Stomach (tissue), 8 donors: ENCODE measurements at regions not wholly inside any gene's neighbourhood (a gene's known extent, or its start where the extent isn't known, plus 50 kb on each side); places are given as distances from the start of the nearest gene placed in this dataset.
"Not testable (repeated sequence)": the region's sequence is repeated elsewhere in the genome, so short reads cannot be mapped to it uniquely, and the experiment has no call there.

Experiments used
- DNase-seq, 2 donors: peaks; one replicate each; pipeline versions ENCODE4 v3.0.0 to v3.0.0-alpha.2; 2013 to 2019
- H3K27ac ChIP-seq, 5 donors: fragments of 200-600 bp in 4 of 5; sonication (generic) in 4 of 5; one replicate each; pipeline ENCODE4 v1.5.1; 2013 to 2019; ENCODE audit warnings: mild to moderate bottlenecking in 1 of 5, moderate library complexity in 1 of 5
- H3K27me3 ChIP-seq, 3 donors: fragments of 200-600 bp; sonication (generic); one replicate each; pipeline ENCODE4 v1.5.1; 2017 to 2019; ENCODE audit warnings: mixed run types in 1 of 3
- H3K36me3 ChIP-seq, 4 donors: fragments of 200-600 bp; sonication (generic); 1 replicate in 3 of 4; 2 replicates in 1 of 4; pipeline ENCODE4 v1.5.1; 2016 to 2019
- H3K4me1 ChIP-seq, 4 donors: fragments of 200-600 bp; sonication (generic); one replicate each; pipeline ENCODE4 v1.5.1; 2016 to 2019
- H3K4me3 ChIP-seq, 4 donors: fragments of 200-600 bp; sonication (generic) in 3 of 4; one replicate each; pipeline ENCODE4 v1.5.1; 2016 to 2019; ENCODE audit warnings: mild to moderate bottlenecking in 1 of 4
- H3K9me3 ChIP-seq, 4 donors: fragments of 200-600 bp; sonication (generic); one replicate each; pipeline ENCODE4 v1.5.1; 2016 to 2019
- EP300 ChIP-seq: sonication (generic); formaldehyde crosslinking; IDR thresholded peaks from one replicate; pipeline ENCODE4 v1.6.1; 2017; ENCODE audit warnings: antibody characterized with exemption
- POLR2A ChIP-seq, 4 donors: fragments of 450-650 bp; IDR thresholded peaks; one replicate each; pipeline ENCODE4 v1.6.1; 2016; ENCODE audit warnings: antibody characterized with exemption in 4 of 4, control low read depth in 2 of 4, mild to moderate bottlenecking in 1 of 4, moderate library complexity in 1 of 4
- POLR2AphosphoS5 ChIP-seq, 3 donors: sonication (generic); formaldehyde crosslinking; IDR thresholded peaks; one replicate each; pipeline ENCODE4 v1.6.1; 2016; ENCODE audit warnings: antibody characterized with exemption in 3 of 3
- WGBS, 5 donors: extraction: QIAGEN DNeasy Blood & Tissue Kit in 3 of 5; methylation state at CpG; one replicate each; pipeline versions ENCODE4 v1.1.5 to v1.1.7; 2013 to 2018; 5-methylcytosine and 5-hydroxymethylcytosine counted together
- intact Hi-C: fragments of 100-400 bp; cut with DNase I; formaldehyde crosslinking; loops from one replicate; pipeline ENCODE4 v1.15.1; 2023; ENCODE audit warnings: low total_unique reads
- TF ChIP-seq, protein P1 (sequence below), 7 experiments: fragments of 450-650 bp in 4 of 7; fragments of 200-600 bp in 3 of 7; sonication (generic) in 3 of 7; IDR thresholded peaks; one replicate each; pipeline ENCODE4 v1.5.1; 2016 to 2019; ENCODE audit warnings: antibody characterized with exemption in 7 of 7, control low read depth in 2 of 7, mild to moderate bottlenecking in 1 of 7
- donor health status: healthy with polysubstance abuse.
- donor health status: Bipolar disorder and iron deficiency.
- donor health status: healthy.

DNA sequence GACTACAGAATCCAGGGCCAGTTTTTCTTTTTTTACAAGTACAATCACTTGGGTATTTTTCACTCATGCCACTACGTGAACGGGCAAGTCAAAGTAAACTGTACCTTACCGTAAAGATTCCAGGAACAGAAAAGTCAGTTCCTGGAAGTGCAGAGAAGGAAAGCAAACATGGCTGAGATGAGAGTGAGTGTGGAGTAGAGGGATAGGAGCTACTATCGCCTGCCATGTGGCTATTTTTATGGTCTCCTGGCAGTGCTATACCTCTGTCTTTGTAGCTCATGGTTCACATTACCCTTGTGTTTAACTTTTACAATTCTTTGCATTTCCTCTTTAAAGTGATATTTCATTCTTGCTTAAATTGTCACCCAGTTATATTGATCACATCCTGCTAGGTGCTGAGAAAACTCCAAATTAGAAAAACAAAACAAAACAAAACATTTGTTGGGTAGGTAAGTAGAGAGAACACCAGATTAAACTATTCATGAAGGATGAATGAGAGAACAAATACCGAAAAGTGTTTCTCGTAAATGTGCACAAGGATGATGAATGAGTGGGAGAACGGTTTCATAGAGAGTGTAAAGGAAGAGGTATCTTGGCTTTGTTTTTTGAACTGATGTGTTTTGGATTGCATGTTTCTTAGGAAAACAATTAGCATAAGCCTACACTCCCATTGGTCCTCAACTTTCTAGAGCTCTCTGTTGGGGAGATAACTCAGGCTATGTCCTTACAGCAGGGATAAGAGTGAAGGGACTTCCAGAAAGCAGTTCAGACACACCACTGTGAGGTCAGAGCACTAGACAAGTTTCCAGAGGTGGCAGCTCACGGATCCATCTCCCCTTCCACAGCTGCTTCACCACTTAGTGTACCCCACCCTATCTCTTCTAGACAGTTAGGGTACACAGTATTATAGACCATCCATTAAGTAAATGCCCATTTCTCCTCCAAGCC, 163.7 kb downstream of the IPO8 start:
- Histone ChIP-seq H3K27me3 (no peaks in the 10 kb centered on the region), H3K36me3 (no peaks in the 10 kb centered on the region), H3K27ac (no peak overlapping the region), H3K4me3 (no peak overlapping the region), H3K4me1 (peaks cover 0 to 6% (median 0%) of the 10 kb centered on the region in 4 donors), H3K9me3 (no peaks in the 10 kb centered on the region)
- intact Hi-C loops = no loop called here
- 64 to 79% (median 76%) methylated on average over 8 of the region's 8 CpGs for WGBS, 5 donors
- DNase-seq = no peak
- TF ChIP-seq EP300 = no peak
- no peak for TF ChIP-seq POLR2A (IDR thresholded peaks at IDR 0.05)

DNA sequence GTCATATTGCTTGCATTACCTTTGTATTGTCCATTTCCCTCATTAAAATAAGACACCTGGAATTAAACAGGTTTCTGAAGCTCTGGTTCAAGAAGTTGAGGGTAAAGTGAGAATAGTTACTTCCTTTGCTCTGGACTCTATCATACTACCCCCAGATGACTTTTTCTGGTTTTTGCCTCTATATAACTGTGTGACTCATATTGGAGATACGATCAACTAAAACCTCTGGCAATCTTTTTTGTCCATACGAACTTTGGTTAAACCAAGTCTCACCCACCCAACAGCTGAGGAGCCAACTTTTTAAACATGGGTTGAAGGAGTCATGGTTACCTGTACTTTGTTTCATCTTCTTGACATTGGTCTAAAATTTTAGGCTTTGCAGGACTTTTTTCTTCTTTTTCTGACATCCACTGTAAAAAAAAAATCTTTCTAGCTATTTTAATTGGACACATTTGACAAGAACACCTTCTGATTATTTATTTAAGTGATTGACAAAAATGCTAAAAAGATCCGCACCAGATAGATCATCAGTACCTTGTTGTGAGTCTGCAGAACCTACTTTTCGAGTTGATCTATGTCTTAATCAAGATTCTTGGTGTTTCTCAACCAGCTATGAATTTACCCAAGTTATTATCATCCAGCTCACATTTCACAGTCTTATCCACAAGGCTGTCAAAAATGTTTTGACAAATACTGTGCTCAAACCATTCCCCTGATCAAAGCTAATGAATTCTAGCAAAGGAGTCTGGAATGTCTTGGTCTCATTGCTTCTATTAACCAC, 166.0 kb downstream of the IPO8 start:
- Histone ChIP-seq H3K27ac (no peak overlapping the region), H3K4me3 (no peak overlapping the region)
- WGBS, 5 donors = 73 to 90% (median 87%) methylated on average over 4 of the region's 4 CpGs

DNA sequence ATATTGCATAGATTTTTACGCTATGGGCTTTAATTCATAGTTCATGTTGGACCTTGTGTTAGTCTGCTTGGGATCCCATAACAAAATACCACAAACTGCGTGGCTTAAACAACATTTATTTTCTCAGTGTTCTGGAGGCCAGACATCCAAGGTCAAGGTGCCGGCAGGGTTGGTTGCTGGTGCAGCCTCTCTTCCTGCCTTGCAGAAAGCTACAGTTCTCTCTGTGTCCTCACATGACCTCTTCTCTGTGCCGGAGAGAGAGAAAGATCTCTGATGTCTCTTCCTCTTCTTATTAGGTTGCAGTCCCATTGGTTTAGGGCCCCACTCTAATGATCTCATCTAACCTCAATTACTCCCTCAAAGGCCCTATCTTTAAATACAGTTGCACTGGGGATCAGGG, 170.5 kb downstream of the IPO8 start:
- no peaks in the 10 kb centered on the region for H3K36me3 ChIP-seq
- H3K4me1 ChIP-seq = no peaks in the 10 kb centered on the region
- TF ChIP-seq EP300 (no peak), POLR2AphosphoS5 (IDR thresholded peaks at IDR 0.05) (no peak), POLR2A (IDR thresholded peaks at IDR 0.05) (no peak)
- TF ChIP-seq, protein P1, sequence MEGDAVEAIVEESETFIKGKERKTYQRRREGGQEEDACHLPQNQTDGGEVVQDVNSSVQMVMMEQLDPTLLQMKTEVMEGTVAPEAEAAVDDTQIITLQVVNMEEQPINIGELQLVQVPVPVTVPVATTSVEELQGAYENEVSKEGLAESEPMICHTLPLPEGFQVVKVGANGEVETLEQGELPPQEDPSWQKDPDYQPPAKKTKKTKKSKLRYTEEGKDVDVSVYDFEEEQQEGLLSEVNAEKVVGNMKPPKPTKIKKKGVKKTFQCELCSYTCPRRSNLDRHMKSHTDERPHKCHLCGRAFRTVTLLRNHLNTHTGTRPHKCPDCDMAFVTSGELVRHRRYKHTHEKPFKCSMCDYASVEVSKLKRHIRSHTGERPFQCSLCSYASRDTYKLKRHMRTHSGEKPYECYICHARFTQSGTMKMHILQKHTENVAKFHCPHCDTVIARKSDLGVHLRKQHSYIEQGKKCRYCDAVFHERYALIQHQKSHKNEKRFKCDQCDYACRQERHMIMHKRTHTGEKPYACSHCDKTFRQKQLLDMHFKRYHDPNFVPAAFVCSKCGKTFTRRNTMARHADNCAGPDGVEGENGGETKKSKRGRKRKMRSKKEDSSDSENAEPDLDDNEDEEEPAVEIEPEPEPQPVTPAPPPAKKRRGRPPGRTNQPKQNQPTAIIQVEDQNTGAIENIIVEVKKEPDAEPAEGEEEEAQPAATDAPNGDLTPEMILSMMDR (IDR thresholded peaks at IDR 0.05) = no peak
- no peaks in the 10 kb centered on the region for H3K27me3 ChIP-seq
- intact Hi-C loops = no loop called here
- no peak overlapping the region for H3K27ac ChIP-seq
- H3K9me3 ChIP-seq = no peaks in the 10 kb centered on the region
- H3K4me3 ChIP-seq = no peak overlapping the region
- no peak for DNase-seq
- 49 to 75% (median 61%) methylated on average over 4 of the region's 4 CpGs for WGBS, 5 donors

More for the DNA sequence above, 166.0 kb downstream of the IPO8 start:
- H3K27me3 ChIP-seq = no peaks in the 10 kb centered on the region
- H3K9me3 ChIP-seq = no peaks in the 10 kb centered on the region
- TF ChIP-seq EP300 (no peak), POLR2AphosphoS5 (IDR thresholded peaks at IDR 0.05) (no peak), POLR2A (IDR thresholded peaks at IDR 0.05) (no peak)
- TF ChIP-seq, protein P1 (IDR thresholded peaks at IDR 0.05) = no peak
- H3K36me3 ChIP-seq = no peaks in the 10 kb centered on the region
- H3K4me1 ChIP-seq = peaks cover 0 to 6% (median 0%) of the 10 kb centered on the region in 4 donors
- DNase-seq = no peak
- intact Hi-C loops = no loop called here

DNA sequence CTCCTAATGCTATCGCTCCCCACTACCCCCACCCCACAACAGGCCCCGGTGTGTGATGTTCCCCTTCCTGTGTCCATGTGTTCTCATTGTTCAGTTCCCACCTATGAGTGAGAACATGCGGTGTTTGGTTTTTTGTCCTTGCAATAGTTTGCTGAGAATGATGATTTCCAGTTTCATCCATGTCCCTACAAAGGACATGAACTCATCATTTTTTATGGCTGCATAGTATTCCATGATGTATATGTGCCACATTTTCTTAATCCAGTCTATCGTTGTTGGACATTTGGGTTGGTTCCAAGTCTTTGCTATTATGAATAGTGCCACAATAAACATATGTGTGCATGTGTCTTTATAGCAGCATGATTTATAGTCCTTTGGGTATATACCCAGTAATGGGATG, 175.4 kb downstream of the IPO8 start:
- H3K4me3 ChIP-seq, DNase-seq, H3K27me3 ChIP-seq, H3K9me3 ChIP-seq, H3K27ac ChIP-seq, H3K36me3 ChIP-seq, intact Hi-C loops: not testable (repeated sequence)
- H3K4me1 ChIP-seq = peaks cover 7 to 23% (median 11%) of the 10 kb centered on the region in 4 donors
- 50 to 87% (median 66%) methylated on average over 2 to 4 of the region's 4 CpGs for WGBS, 5 donors

DNA sequence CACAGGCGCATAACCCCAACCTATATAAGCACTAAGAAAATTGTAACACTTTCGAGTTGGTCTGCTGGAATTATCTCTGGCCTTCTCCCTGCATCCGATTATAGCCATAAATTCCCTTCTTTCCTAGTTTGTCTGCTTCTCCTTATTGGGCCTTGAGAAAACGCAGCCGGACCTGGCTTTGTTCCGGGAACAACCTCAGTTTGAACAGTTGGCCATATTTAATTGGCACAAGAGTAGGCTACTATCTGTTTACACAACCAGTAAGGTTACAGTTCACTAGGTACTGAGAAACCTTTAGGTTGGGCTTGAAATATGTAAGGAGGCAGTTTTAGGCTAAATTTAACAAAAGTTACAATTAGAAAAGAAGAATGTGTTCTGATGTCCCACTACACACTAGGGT, 176.1 kb downstream of the IPO8 start:
- intact Hi-C loops = no loop called here
- no peak for TF ChIP-seq EP300
- TF ChIP-seq, protein P1 (IDR thresholded peaks at IDR 0.05) = no peak
- no peak for TF ChIP-seq POLR2A (IDR thresholded peaks at IDR 0.05)
- TF ChIP-seq POLR2AphosphoS5 (IDR thresholded peaks at IDR 0.05) = no peak
- Histone ChIP-seq H3K4me3 (no peak overlapping the region), H3K27ac (peak overlapping the region; percentile 76 to 89 (median 78)), H3K36me3 (no peaks in the 10 kb centered on the region), H3K27me3 (no peaks in the 10 kb centered on the region), H3K9me3 (no peaks in the 10 kb centered on the region), H3K4me1 (peaks cover 7 to 23% (median 11%) of the 10 kb centered on the region in 4 donors)
- 32 to 69% (median 61%) methylated on average over 6 of the region's 6 CpGs for WGBS, 5 donors
- DNase-seq = peak in 1 of 2 donors; percentile 61
